CD4-positive, alpha-beta T cell (primary cell): ENCODE measurements at regions not wholly inside any gene's neighbourhood (a gene's known extent, or its start where the extent isn't known, plus 50 kb on each side); places are given as distances from the start of the nearest gene placed in this dataset.

Experiments
- ATAC-seq: fragments of 200-7000 bp; cut with Tn5 transposase; one replicate; pipeline ENCODE4 v1.10.0; 2022; ENCODE audit warnings: mild to moderate bottlenecking; ENCODE audit not compliant: poor library complexity
- CTCF ChIA-PET: fragments of 350-600 bp; sonication (Branson Sonifier 250); formaldehyde crosslinking; loops from one replicate; lab custom pipeline; 2021; ENCODE audit warnings: antibody characterized with exemption, inconsistent platforms; lab: Charles Lee
- POLR2A ChIA-PET: fragments of 350-600 bp; sonication (Branson Sonifier 250); formaldehyde crosslinking; loops from one replicate; lab custom pipeline; 2021; ENCODE audit warnings: antibody characterized with exemption, inconsistent platforms; lab: Charles Lee
- DNase-seq, 14 experiments: peaks; one replicate each; pipeline ENCODE4 v3.0.0-alpha.2; 2013 to 2020; ENCODE audit warnings: mixed read lengths in 2 of 14
- H3K27ac ChIP-seq, 2 donors: one replicate each; pipeline versions ENCODE4 v1.5.1 to v1.7.0; 2013; ENCODE audit warnings: low read length in 2 of 2, low read depth in 1 of 2, mild to moderate bottlenecking in 1 of 2
- H3K27me3 ChIP-seq, 2 experiments: 1 replicate in 1 of 2; 2 replicates in 1 of 2; pipeline versions ENCODE4 v1.6.1 to v1.7.0; 2013; ENCODE audit warnings: low read length in 2 of 2, control low read depth in 1 of 2, mild to moderate bottlenecking in 1 of 2, moderate library complexity in 1 of 2; ENCODE audit not compliant: insufficient read depth in 2 of 2, control insufficient read depth in 1 of 2
- H3K36me3 ChIP-seq: one replicate; pipeline ENCODE4 v1.6.1; 2013; ENCODE audit warnings: low read length, control low read depth; ENCODE audit not compliant: insufficient read depth
- H3K4me1 ChIP-seq: one replicate; pipeline ENCODE4 v1.6.1; 2013; ENCODE audit warnings: low read length, control low read depth; ENCODE audit not compliant: insufficient read depth
- H3K4me3 ChIP-seq: one replicate; pipeline ENCODE4 v1.5.1; 2013; ENCODE audit warnings: mild to moderate bottlenecking, low read length, moderate library complexity
- H3K9me3 ChIP-seq, 2 experiments: 1 replicate in 1 of 2; 2 replicates in 1 of 2; pipeline versions ENCODE4 v1.6.1 to v1.7.0; 2013; ENCODE audit warnings: low read length in 2 of 2, mild to moderate bottlenecking in 2 of 2, control low read depth in 1 of 2, moderate library complexity in 1 of 2; ENCODE audit not compliant: control insufficient read depth in 1 of 2, insufficient read depth in 1 of 2
- H3K27ac Mint-ChIP-seq: one replicate; pipeline ENCODE4 v1.8.0; 2020; ENCODE audit warnings: mixed read lengths
- H3K27me3 Mint-ChIP-seq: one replicate; pipeline ENCODE4 v1.8.0; 2021; ENCODE audit warnings: mixed read lengths
- H3K36me3 Mint-ChIP-seq: one replicate; pipeline ENCODE4 v1.8.0; 2021; ENCODE audit warnings: low read depth, mixed read lengths
- H3K4me1 Mint-ChIP-seq: one replicate; pipeline ENCODE4 v1.8.0; 2021; ENCODE audit warnings: low read depth, mixed read lengths
- H3K4me3 Mint-ChIP-seq: one replicate; pipeline ENCODE4 v1.8.0; 2020; ENCODE audit warnings: mild to moderate bottlenecking, mixed read lengths
- H3K9me3 Mint-ChIP-seq: one replicate; pipeline ENCODE4 v1.8.0; 2020; ENCODE audit warnings: mixed read lengths
- CTCF ChIP-seq: fragments of 200-600 bp; IDR thresholded peaks from one replicate; pipeline ENCODE4 v1.8.0; 2022; ENCODE audit warnings: antibody characterized with exemption, mild to moderate bottlenecking
- intact Hi-C, 2 experiments: fragments of 100-400 bp; cut with DNase I in 1 of 2; cut with micrococcal nuclease in 1 of 2; formaldehyde crosslinking; loops; one replicate each; pipeline versions ENCODE4 v1.15.1 to v1.9.0; 2023 to 2025; cut with DNase I, micrococcal nuclease

DNA sequence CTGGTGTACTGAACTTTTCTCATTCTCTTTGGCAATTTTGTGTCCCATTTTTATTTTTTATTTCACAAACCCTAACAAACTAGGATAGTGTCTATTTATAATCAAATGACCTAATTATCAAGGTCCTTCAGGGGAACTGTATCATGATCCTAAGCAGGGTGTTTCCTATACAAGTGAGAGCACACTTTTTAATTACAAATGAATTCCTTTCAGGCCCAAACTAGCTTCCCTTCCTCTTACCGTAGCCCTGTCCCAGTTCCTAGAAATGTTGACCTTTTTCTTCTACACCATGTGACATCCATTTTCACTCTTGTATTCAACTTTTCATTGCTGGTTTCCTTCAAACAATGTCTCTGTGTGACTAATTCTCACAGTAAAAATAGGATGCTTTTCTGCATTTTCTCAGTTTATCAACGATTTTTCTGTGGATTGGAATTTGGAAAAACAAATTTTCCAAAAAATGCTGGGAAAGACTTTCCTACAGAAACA is 411.4 kb downstream of the CCDC91 start:
- ChIA-PET POLR2A (no interaction called here), CTCF (no interaction called here)
- H3K4me3 ChIP-seq = no peak overlapping the region
- Mint-ChIP-seq H3K4me1 (no peaks in the 10 kb centered on the region), H3K36me3 (no peaks in the 10 kb centered on the region), H3K27me3 (no peaks in the 10 kb centered on the region), H3K4me3 (no peak overlapping the region), H3K27ac (no peak overlapping the region), H3K9me3 (no peaks in the 10 kb centered on the region)
- no peak for TF ChIP-seq CTCF
- ATAC-seq (no peak), DNase-seq (no peak)
- no peaks in the 10 kb centered on the region for H3K4me1 ChIP-seq
- intact Hi-C loops = no loop called here
- no peak overlapping the region for H3K27ac ChIP-seq
- peaks cover under 1 to 1% of the 10 kb centered on the region in 2 experiments for H3K9me3 ChIP-seq
- no peaks in the 10 kb centered on the region for H3K36me3 ChIP-seq
- H3K27me3 ChIP-seq = no peaks in the 10 kb centered on the region

- ATAC-seq (no peak), DNase-seq (no peak)
- Mint-ChIP-seq H3K36me3 (no peaks in the 10 kb centered on the region), H3K4me1 (no peaks in the 10 kb centered on the region), H3K9me3 (peaks cover 7% of the 10 kb centered on the region), H3K27me3 (no peaks in the 10 kb centered on the region), H3K4me3 (no peak overlapping the region), H3K27ac (no peak overlapping the region)
- no peak overlapping the region for H3K27ac ChIP-seq
- no peak overlapping the region for H3K4me3 ChIP-seq
- CTCF ChIA-PET = no interaction called here
- H3K9me3 ChIP-seq = peaks cover 5 to 12% of the 10 kb centered on the region in 2 experiments
- no peak for TF ChIP-seq CTCF
- intact Hi-C loops = no loop called here
- no peaks in the 10 kb centered on the region for H3K27me3 ChIP-seq
- H3K36me3 ChIP-seq = no peaks in the 10 kb centered on the region
- POLR2A ChIA-PET = no interaction called here
- H3K4me1 ChIP-seq = no peaks in the 10 kb centered on the region
Observed at GRCh38 chr12:28602786-28603185, 412.5 kb downstream of the CCDC91 start.

GRCh38 chr12:28603239-28603638 is 413.0 kb downstream of the CCDC91 start:
- H3K27me3 Mint-ChIP-seq = no peaks in the 10 kb centered on the region
- no peak for TF ChIP-seq CTCF
- ChIA-PET CTCF (no interaction called here), POLR2A (no interaction called here)
- ATAC-seq (no peak), DNase-seq (no peak)
- peaks cover 5 to 17% of the 10 kb centered on the region in 2 experiments for H3K9me3 ChIP-seq
- H3K4me3 ChIP-seq = no peak overlapping the region
- H3K27me3 ChIP-seq = no peaks in the 10 kb centered on the region
- H3K36me3 Mint-ChIP-seq = no peaks in the 10 kb centered on the region
- H3K27ac Mint-ChIP-seq = no peak overlapping the region
- H3K4me3 Mint-ChIP-seq = no peak overlapping the region
- no peaks in the 10 kb centered on the region for H3K36me3 ChIP-seq
- intact Hi-C loops = no loop called here
- peaks cover 9% of the 10 kb centered on the region for H3K9me3 Mint-ChIP-seq
- H3K4me1 ChIP-seq = no peaks in the 10 kb centered on the region
- H3K4me1 Mint-ChIP-seq = no peaks in the 10 kb centered on the region
- no peak overlapping the region for H3K27ac ChIP-seq
